ENCODE measurements at regions not wholly inside any gene's neighbourhood (a gene's known extent, or its start where the extent isn't known, plus 50 kb on each side); places are given as distances from the start of the nearest gene placed in this dataset.

DNA sequence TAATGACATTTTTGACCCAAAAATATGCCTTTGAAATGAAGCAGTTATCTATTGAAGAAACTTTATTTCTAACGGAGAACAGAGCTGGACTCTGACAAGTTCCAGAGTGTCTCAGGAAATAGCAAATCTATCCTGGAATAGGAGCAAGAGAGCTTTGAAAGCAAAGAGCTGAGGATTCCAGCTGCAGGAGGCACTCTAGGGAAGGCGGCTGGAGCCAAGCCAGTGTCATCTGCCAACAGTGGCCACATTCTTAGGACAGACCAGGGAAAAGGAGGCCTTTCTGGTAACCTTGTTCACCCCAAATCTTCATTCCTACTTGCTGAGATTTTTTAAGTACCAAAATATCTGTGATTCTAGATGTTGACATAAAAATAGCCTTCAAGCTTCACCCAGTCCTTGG, 493.5 kb upstream of the B3GAT1 start:
- no peak for DNase-seq

- no peak for DNase-seq
Measured at GRCh38 chr11:134904103-134904790, 492.2 kb upstream of the B3GAT1 start.

GRCh38 chr11:134901955-134902918, 490.2 kb upstream of the B3GAT1 start:
- DNase-seq: no peak

DNA sequence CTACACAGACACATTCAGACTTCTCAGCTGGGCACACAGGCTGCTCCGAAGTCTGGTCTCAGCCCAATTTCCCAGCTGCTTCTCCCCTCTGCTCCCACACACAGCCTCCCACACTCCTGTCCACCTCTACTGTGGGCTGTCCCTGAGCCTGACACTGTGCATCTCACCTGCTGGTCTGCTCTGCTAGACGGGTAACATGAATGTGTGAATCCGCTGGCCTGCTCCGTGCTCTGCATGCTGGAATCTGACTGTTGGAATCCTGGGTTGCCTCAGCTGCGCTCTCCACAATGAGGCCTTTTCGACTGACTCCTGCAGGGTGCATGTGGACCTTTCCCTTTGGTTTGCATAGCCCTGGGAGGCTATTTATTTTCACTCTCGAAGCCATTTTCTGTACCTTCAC, 489.5 kb upstream of the B3GAT1 start:
- DNase-seq: no peak

- DNase-seq: no peak
Measured at GRCh38 chr11:134893810-134894685, 482.0 kb upstream of the B3GAT1 start.

- DNase-seq: no peak
Measured at GRCh38 chr11:134890446-134890845, 478.4 kb upstream of the B3GAT1 start.

DNA sequence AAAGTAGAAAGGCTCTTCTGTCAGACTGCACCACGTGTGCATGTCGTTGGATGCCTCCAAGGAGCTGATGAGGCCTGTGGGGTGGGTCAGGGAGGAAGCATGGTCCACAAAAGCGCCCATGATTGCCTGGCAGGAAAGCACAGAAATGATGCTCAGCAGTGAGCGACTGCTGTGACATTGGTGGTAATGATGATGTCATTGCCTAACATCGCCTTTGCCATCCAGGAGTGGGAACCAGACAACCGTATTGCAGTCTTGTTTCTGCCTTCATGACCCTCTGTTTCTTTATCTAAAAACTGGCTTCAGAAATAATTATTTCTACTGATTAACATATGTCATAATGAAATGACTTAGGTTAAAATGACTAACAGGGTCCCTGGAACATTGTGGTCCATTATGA, 477.8 kb upstream of the B3GAT1 start:
- DNase-seq: no peak

DNA sequence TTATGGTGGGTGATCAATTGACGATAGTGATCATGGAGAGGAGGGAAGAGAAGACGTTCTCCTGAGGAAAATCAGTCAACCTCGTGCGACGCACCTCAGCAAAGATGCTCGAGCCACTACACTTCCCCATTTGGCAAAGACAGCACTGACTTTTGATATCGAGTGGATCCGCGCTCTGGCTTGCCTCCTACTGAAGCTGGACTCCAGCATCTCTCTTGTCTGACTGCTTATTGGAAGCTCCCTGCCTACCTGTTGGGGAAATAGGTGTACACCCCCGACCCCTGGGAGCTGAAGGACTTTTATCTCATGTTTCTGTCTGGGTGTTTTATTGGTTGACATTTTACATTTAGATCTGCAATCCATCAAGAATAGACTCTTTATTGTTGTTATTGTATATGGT, 476.8 kb upstream of the B3GAT1 start:
- DNase-seq: no peak

DNA sequence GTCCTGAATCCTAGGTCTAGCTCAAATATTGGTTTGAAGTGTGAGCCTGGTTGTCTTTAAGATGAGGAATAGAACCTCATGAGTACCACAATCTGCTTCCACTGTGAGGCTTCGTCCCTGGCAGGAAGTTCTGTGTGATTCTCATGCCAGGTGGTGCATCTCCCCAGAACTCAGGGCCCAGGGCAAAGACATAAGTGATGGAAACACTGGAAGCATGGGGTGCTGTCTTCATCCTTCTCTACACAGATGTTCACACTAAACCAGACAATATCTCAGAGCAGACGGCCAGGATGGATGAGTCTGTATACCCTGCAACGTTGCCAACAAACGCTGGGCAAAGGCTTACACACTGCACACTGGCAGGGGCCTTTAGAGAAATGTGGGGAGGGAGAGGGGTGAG, 475.9 kb upstream of the B3GAT1 start:
- no peak for DNase-seq

DNA sequence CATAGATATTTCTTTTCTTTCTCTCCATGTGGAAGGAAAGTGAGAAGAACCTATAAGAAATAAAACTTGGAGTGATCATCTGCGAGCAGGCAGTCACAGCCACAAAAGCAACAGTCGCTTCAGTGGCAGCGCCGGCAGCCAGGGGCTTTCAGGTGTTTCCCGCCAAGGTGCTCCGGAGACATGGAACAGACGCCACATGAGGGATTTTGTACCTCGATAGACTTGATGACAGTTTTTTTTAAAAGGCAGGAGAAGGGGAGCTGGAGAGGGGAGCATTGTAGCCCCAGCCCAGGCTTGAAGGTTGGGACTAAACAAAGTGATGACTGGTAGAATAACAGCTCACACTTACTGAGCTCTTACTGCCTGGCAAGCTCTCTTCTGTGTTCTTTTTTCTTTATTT, 471.4 kb upstream of the B3GAT1 start:
- no peak for DNase-seq

- DNase-seq: no peak
Measured at GRCh38 chr11:134882671-134883297, 470.7 kb upstream of the B3GAT1 start.

DNA sequence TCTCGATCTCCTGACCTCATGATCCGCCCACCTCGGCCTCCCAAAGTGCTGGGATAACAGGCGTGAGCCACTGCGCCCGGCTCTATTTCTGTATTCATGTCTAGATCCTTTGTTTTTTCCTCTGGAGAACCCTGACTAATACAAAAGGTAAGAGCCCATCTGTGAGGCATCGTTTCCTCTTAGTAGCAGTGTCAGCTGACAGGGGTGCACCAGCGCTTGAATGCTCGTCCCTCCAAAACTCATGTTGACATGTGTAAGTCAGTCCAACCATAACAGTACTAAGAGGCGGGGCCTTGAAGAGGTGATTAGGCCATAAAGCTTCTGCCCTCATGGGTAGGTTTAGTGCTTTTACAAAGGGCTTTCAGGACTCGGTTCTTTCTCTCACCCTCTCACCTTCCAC, 470.1 kb upstream of the B3GAT1 start:
- DNase-seq: no peak

- no peak for DNase-seq
Measured at GRCh38 chr11:134880788-134881187, 468.7 kb upstream of the B3GAT1 start.

DNA sequence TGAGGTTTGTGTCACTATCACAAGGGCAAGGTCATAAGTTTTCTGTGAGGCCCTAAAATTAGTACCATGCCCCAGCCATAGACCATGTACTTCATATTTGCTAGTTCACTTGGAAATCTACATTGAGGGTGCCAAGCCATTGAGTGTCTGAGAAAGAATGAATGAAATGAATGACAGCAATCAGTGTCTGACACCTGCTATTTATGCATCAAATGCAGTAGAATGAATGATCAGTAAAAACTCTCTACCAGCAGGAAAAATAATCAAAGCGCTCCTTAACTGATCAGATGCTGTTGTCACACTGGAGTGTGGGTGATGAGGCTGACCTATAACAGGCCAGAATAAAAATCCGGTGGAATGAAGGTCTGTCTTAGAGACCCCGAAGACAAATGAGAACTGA, 467.9 kb upstream of the B3GAT1 start:
- DNase-seq: no peak

DNA sequence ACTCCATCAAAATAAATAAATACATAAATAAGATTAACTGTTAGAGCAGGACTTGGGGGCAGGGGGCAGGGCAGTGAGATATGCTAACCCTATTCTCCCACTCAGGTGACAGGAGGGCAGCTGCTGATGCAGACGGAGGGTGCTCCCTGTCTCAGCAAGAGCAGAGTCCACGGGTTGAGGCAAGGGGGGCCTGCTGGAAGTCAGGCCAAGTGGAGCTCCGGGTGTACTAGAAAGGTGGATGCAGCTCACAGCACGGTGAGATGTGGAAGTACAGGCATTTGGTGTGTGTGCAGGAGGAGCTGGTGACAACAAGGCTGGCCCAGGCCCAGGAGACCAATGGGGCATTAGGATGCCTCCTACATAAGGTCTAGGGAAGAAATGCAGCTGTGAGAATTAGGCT, 467.3 kb upstream of the B3GAT1 start:
- no peak for DNase-seq

DNA sequence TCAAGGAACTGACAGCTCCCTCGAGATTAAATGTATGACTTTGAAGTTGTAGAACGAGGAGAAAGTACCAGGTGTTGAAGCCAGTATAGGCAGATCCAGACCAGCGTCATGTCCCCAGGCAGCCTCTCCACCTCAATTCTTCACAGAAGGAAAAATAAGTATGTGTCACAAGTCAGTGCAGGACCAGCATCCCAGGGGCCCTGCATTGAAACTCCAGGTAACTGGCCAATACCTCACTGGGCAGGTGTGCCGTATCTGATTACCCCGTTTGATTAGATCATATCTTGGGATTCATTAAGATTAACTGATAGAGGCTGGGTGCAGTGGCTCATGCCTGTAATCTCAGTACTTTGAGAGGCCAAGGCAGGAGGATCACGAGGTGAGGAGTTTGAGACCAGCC, 466.7 kb upstream of the B3GAT1 start:
- no peak for DNase-seq

DNA sequence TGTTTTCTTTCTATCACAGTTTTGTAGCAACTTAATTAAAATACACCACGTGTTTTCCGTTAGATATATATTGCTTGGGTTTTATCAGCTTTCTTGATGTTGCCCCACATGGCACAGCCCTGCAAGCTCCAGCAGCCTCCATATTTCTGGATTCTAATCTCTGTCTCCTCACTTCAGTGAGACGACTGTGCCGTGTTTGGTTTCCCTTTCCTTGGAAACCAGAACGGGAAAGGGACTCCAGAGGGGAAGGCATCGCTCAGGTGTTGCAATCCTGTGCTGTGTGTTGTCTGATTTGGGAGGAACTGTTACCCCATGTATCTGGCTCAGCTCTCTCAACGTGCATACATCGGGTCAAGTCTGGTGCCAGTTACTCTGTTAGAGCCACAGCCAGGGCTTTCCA, 464.2 kb upstream of the B3GAT1 start:
- no peak for DNase-seq

DNA sequence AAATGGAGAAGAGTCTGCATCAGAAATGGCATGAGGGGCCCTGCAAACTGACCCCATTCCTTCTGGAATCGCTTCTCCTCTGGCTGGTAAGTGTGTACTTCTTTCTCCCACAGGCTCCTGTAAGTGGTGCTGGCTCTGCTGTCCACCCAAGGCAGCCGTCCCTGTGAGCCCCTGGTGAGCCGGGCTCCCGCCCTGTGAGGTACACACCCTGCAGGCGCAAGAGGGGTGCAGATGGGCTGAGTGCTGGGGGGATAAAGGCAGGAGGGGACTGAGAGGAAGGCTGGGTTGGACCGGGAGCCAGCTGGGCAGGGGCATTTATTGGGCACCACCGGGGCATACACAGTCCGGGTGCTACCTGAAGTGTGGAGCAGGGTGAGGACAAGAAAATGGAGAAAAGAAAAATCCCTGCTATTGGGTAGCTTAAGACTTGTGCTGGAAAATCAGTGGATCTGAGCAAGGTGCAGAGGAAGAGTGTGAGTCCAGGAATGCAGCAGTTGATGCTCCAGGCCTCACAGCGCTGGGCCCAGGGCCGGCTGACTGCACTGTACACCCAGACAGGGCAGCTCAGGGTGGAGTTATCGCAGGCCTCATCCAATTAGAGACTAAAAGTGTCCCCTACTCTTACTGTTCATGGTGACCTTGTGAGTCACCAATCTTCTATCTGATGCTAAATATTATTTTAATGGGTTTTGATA, 455.1 kb upstream of the B3GAT1 start:
- no peak for DNase-seq

GRCh38 chr11:134866215-134866614, 454.2 kb upstream of the B3GAT1 start:
- no peak for DNase-seq

DNA sequence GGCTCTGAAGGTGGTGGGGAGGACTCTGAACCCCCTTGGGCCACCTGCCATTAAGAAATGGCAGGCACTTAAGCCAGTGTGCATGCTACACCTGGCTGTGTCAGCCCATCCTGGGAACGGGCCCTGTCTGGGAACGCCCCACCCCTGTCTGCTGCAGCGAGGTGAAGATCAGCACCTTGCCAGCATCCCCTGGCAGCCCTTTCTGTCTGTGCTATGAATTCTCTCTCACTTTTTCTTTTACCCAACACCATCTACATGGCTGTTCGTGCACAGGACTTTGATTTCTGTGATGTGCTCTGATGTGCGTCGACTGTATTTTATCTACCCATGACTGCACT, 452.9 kb upstream of the B3GAT1 start:
- no peak for DNase-seq

DNA sequence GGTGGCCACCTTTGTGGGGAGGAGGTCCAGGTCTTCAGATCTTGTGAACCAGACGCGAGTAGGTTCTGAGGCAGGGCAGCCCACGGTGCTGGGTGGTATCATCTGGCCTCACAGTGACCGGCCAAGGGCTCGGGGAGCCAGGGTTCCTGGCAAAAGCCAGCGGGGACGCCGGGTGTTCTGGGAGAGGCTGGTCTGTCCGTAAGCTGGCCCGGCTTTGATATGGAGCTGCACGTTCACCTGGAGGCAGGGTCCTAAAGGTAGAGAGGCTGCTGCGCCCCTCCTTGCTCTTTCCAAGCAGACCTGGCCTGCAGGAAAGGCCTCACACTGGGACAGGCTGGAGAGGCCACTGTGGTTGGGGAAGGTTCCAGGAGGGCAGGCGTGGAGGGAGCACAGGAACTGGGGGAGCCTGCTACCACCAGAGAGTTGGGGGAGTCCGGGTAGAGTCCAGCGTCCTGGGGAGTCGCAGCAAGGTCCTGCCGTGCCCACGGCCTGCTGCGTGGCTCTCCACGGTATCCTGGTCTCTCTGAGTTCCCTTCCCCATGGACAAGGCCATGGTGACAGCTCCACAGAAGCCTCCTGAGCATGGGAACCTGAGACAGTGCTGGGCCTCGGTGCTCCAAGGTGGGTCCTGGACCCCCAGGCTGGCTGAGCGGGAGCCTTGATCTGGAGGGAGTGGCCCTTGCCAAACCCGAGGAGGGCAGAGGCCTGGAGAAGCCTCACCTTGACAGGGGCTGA, 452.4 kb upstream of the B3GAT1 start:
- DNase-seq: no peak

GRCh38 chr11:134863294-134863693, 451.3 kb upstream of the B3GAT1 start:
- DNase-seq: no peak

Measured in NCI-H2171 (cell line).